Lower leg skin (tissue), 3 donors: ENCODE measurements at regions not wholly inside any gene's neighbourhood (a gene's known extent, or its start where the extent isn't known, plus 50 kb on each side); places are given as distances from the start of the nearest gene placed in this dataset.

ENCODE experiments used
- CTCF ChIP-seq, 3 donors: fragments of 450-650 bp; IDR thresholded peaks; one replicate each; pipeline ENCODE4 v1.5.1; 2016; ENCODE audit warnings: antibody characterized with exemption in 3 of 3, mild to moderate bottlenecking in 3 of 3, moderate library complexity in 2 of 3
- POLR2A ChIP-seq, 2 donors: fragments of 450-650 bp; IDR thresholded peaks; one replicate each; pipeline ENCODE4 v1.6.1; 2016 to 2017; ENCODE audit warnings: antibody characterized with exemption in 2 of 2, mild to moderate bottlenecking in 1 of 2, moderate library complexity in 1 of 2

GRCh38 chrY:15578761-15579160 is 1054.4 kb downstream of the NLGN4Y start:
- TF ChIP-seq CTCF (IDR thresholded peaks at IDR 0.05) (no peak), POLR2A (IDR thresholded peaks at IDR 0.05) (no peak)
